ENCODE measurements at regions not wholly inside any gene's neighbourhood (a gene's known extent, or its start where the extent isn't known, plus 50 kb on each side); places are given as distances from the start of the nearest gene placed in this dataset.

GRCh38 chr15:49706805-49707204 lies 86.0 kb downstream of the DTWD1 start:
- Histone ChIP-seq H3F3A (ENCODE audit: insufficient read depth, low read depth) (no peaks in the 10 kb centered on the region), H3K27ac (no peak overlapping the region), H3K27me3 (ENCODE audit: insufficient read depth, low read depth) (no peaks in the 10 kb centered on the region), H3K9me3 (ENCODE audit: insufficient read depth, low read depth) (no peaks in the 10 kb centered on the region), H3K4me3 (no peak overlapping the region), H3K36me3 (ENCODE audit: low read depth) (no peaks in the 10 kb centered on the region), H3K4me1 (replicated peaks; ENCODE audit: insufficient read depth) (no peaks in the 10 kb centered on the region), H3K79me2 (ENCODE audit: low read depth) (no peaks in the 10 kb centered on the region), H3K9me2 (ENCODE audit: insufficient read depth) (no peaks in the 10 kb centered on the region), H3K4me2 (no peak overlapping the region), H2AFZ (no peak overlapping the region), H4K20me1 (ENCODE audit: insufficient read depth) (no peaks in the 10 kb centered on the region)
- intact Hi-C loops (cut with micrococcal nuclease; ENCODE audit: unreplicated experiment) = no loop called here
- CTCF ChIA-PET = no interaction called here
- BruUV-seq (replicated peaks) = no TSS peak
- no peak for DNase-seq
- no peak for TF ChIP-seq CTCF (conservative IDR thresholded peaks at IDR 0.05)
- no peak for TF ChIP-seq EZH2 (IDR thresholded peaks at IDR 0.05; ENCODE audit: low read depth)
- POLR2A ChIA-PET (ENCODE audit: unreplicated experiment) = no interaction called here

- no peak overlapping the region for H3K27ac ChIP-seq
- H3K36me3 ChIP-seq (ENCODE audit: low read depth) = no peaks in the 10 kb centered on the region
- no peaks in the 10 kb centered on the region for H3K79me2 ChIP-seq (ENCODE audit: low read depth)
- no peaks in the 10 kb centered on the region for H3F3A ChIP-seq (ENCODE audit: insufficient read depth, low read depth)
- intact Hi-C loops (cut with micrococcal nuclease; ENCODE audit: unreplicated experiment) = no loop called here
- POLR2A ChIA-PET (ENCODE audit: unreplicated experiment) = no interaction called here
- CTCF ChIA-PET = no interaction called here
- no peaks in the 10 kb centered on the region for H3K9me3 ChIP-seq (ENCODE audit: insufficient read depth, low read depth)
- no peaks in the 10 kb centered on the region for H3K4me1 ChIP-seq (replicated peaks; ENCODE audit: insufficient read depth)
- DNase-seq = no peak
- BruUV-seq (replicated peaks) = no TSS peak
- no peaks in the 10 kb centered on the region for H4K20me1 ChIP-seq (ENCODE audit: insufficient read depth)
- H3K27me3 ChIP-seq (ENCODE audit: insufficient read depth, low read depth) = no peaks in the 10 kb centered on the region
- H3K4me2 ChIP-seq = no peak overlapping the region
- no peak for TF ChIP-seq CTCF (conservative IDR thresholded peaks at IDR 0.05)
- TF ChIP-seq EZH2 (IDR thresholded peaks at IDR 0.05; ENCODE audit: low read depth) = no peak
- H3K9me2 ChIP-seq (ENCODE audit: insufficient read depth) = no peaks in the 10 kb centered on the region
- no peak overlapping the region for H2AFZ ChIP-seq
- H3K4me3 ChIP-seq = no peak overlapping the region
These were observed 86.8 kb downstream of the DTWD1 start for GRCh38 chr15:49707598-49707997.

GRCh38 chr15:49709646-49710214 lies 88.9 kb downstream of the DTWD1 start:
- Histone ChIP-seq H3K9me3 (ENCODE audit: insufficient read depth, low read depth) (no peaks in the 10 kb centered on the region), H3K9me2 (ENCODE audit: insufficient read depth) (no peaks in the 10 kb centered on the region), H4K20me1 (ENCODE audit: insufficient read depth) (no peaks in the 10 kb centered on the region), H3K27ac (no peak overlapping the region), H3K4me2 (no peak overlapping the region), H2AFZ (no peak overlapping the region), H3K4me3 (no peak overlapping the region), H3K4me1 (replicated peaks; ENCODE audit: insufficient read depth) (no peaks in the 10 kb centered on the region), H3K36me3 (ENCODE audit: low read depth) (no peaks in the 10 kb centered on the region), H3K79me2 (ENCODE audit: low read depth) (no peaks in the 10 kb centered on the region), H3K27me3 (ENCODE audit: insufficient read depth, low read depth) (no peaks in the 10 kb centered on the region), H3F3A (ENCODE audit: insufficient read depth, low read depth) (no peaks in the 10 kb centered on the region)
- BruUV-seq (replicated peaks) = no TSS peak
- ChIA-PET CTCF (no interaction called here), POLR2A (ENCODE audit: unreplicated experiment) (no interaction called here)
- TF ChIP-seq CTCF (conservative IDR thresholded peaks at IDR 0.05) (no peak), EZH2 (IDR thresholded peaks at IDR 0.05; ENCODE audit: low read depth) (no peak)
- no peak for DNase-seq
- intact Hi-C loops (cut with micrococcal nuclease; ENCODE audit: unreplicated experiment) = no loop called here
